ENCODE measurements at regions not wholly inside any gene's neighbourhood (a gene's known extent, or its start where the extent isn't known, plus 50 kb on each side); places are given as distances from the start of the nearest gene placed in this dataset.

- no peak for TF ChIP-seq CTCF (IDR thresholded peaks at IDR 0.05)
- TF ChIP-seq POLR2A (IDR thresholded peaks at IDR 0.05): no peak
Observed at GRCh38 chr11:79932612-79933011, 491.8 kb upstream of the TENM4 start.
